GM23248 (cell line): ENCODE measurements at regions not wholly inside any gene's neighbourhood (a gene's known extent, or its start where the extent isn't known, plus 50 kb on each side); places are given as distances from the start of the nearest gene placed in this dataset.

Experiments
- DNase-seq: peaks from one replicate; pipeline ENCODE4 v3.0.0-alpha.2; 2015
- H2AFZ ChIP-seq: fragments of 200-600 bp; sonication (generic); 2 replicates; pipeline ENCODE4 v1.6.1; 2016; ENCODE audit warnings: antibody characterized with exemption
- H3F3A ChIP-seq: fragments of 200-600 bp; sonication (generic); 2 replicates; pipeline ENCODE4 v1.6.1; 2016; ENCODE audit warnings: mild to moderate bottlenecking, antibody characterized with exemption, mixed run types; ENCODE audit not compliant: insufficient read depth
- H3K27ac ChIP-seq: fragments of 200-600 bp; sonication (generic); 2 replicates; pipeline ENCODE4 v1.5.1; 2016; ENCODE audit warnings: mild to moderate bottlenecking
- H3K27me3 ChIP-seq: fragments of 200-600 bp; sonication (generic); replicated peaks from 2 replicates; pipeline ENCODE4 v1.6.1; 2016; ENCODE audit warnings: mild to moderate bottlenecking; ENCODE audit not compliant: insufficient read depth
- H3K36me3 ChIP-seq: fragments of 200-600 bp; sonication (generic); 2 replicates; pipeline ENCODE4 v1.6.1; 2016; ENCODE audit warnings: low read depth, mild to moderate bottlenecking
- H3K4me1 ChIP-seq: fragments of 200-600 bp; sonication (generic); 2 replicates; pipeline ENCODE4 v1.6.1; 2016; ENCODE audit warnings: mild to moderate bottlenecking; ENCODE audit not compliant: insufficient read depth
- H3K4me2 ChIP-seq: fragments of 200-600 bp; sonication (generic); one replicate; pipeline ENCODE4 v1.6.1; 2016; ENCODE audit warnings: mild to moderate bottlenecking; ENCODE audit not compliant: unreplicated experiment
- H3K4me3 ChIP-seq: fragments of 200-600 bp; sonication (generic); 2 replicates; pipeline ENCODE4 v1.5.1; 2016; ENCODE audit warnings: mild to moderate bottlenecking
- H3K79me2 ChIP-seq: fragments of 200-600 bp; sonication (generic); 2 replicates; pipeline ENCODE4 v1.6.1; 2016; ENCODE audit warnings: mild to moderate bottlenecking; ENCODE audit not compliant: insufficient read depth
- H3K9ac ChIP-seq: fragments of 200-600 bp; sonication (generic); 2 replicates; pipeline ENCODE4 v1.6.1; 2016; ENCODE audit warnings: mild to moderate bottlenecking
- H3K9me2 ChIP-seq: fragments of 200-600 bp; sonication (generic); 2 replicates; pipeline ENCODE4 v1.6.1; 2016; ENCODE audit warnings: mixed run types, mild to moderate bottlenecking, moderate library complexity; ENCODE audit not compliant: insufficient read depth
- H3K9me3 ChIP-seq: fragments of 200-600 bp; sonication (generic); one replicate; pipeline ENCODE4 v1.6.1; 2017; ENCODE audit warnings: low read depth
- H4K20me1 ChIP-seq: fragments of 200-600 bp; sonication (generic); 2 replicates; pipeline ENCODE4 v1.6.0; 2016; ENCODE audit not compliant: insufficient read depth
- EZH2 ChIP-seq: fragments of 200-600 bp; sonication (generic); IDR thresholded peaks from 2 replicates; pipeline ENCODE4 v1.6.1; 2018; ENCODE audit warnings: antibody characterized with exemption, mild to moderate bottlenecking; ENCODE audit not compliant: insufficient read depth, poor library complexity, severe bottlenecking
- EZH2phosphoT487 ChIP-seq: fragments of 200-600 bp; sonication (generic); IDR thresholded peaks from 2 replicates; pipeline ENCODE4 v1.6.1; 2018; ENCODE audit warnings: antibody characterized with exemption, moderate library complexity, mild to moderate bottlenecking, low read depth; ENCODE audit not compliant: insufficient read depth
- WGBS, 2 experiments: methylation state at CpG; one replicate each; pipeline ENCODE4 v1.1.6; 2015 to 2017; ENCODE audit warnings: low lambda C conversion rate in 2 of 2, low coverage in 1 of 2; ENCODE audit errors: missing lambda C conversion rate in 2 of 2; 5-methylcytosine and 5-hydroxymethylcytosine counted together
- in situ Hi-C: fragments of 300-500 bp; cut with MboI; formaldehyde crosslinking; loops from 2 replicates; pipeline ENCODE4 v1.15.0; 2020

DNA sequence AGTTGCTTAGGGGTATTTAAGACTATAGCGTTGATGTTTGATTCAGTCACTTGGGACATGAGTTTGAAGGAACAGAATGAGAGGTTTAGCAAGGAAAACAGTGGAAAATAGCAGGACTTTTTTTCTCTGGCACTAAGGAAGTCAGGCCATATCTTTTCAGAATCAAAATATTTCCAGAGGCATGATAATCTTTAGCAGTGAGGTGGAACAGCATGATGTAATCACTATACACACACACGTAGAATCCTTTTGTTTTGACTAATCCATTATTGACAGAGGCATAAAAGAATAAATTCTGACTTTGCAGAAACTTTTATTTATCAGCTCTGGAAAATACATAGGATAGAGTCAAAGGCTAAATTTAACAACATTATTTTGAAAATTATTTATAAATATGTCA lies 174.1 kb downstream of the ZPLD1 start:
- Histone ChIP-seq H3K9ac (no peak overlapping the region), H3K9me2 (no peaks in the 10 kb centered on the region), H3K36me3 (no peaks in the 10 kb centered on the region), H3K27me3 (no peaks in the 10 kb centered on the region), H3K4me3 (no peak overlapping the region), H3K9me3 (no peaks in the 10 kb centered on the region), H2AFZ (no peak overlapping the region), H3K27ac (no peak overlapping the region), H3K4me1 (no peaks in the 10 kb centered on the region), H4K20me1 (no peaks in the 10 kb centered on the region), H3K4me2 (no peak overlapping the region), H3K79me2 (no peaks in the 10 kb centered on the region), H3F3A (no peaks in the 10 kb centered on the region)
- WGBS, 2 experiments: 35 to 44% methylated on average over 2 of the region's 2 CpGs
- in situ Hi-C loops: no loop called here
- DNase-seq: no peak
- TF ChIP-seq EZH2phosphoT487 (no peak), EZH2 (no peak)

DNA sequence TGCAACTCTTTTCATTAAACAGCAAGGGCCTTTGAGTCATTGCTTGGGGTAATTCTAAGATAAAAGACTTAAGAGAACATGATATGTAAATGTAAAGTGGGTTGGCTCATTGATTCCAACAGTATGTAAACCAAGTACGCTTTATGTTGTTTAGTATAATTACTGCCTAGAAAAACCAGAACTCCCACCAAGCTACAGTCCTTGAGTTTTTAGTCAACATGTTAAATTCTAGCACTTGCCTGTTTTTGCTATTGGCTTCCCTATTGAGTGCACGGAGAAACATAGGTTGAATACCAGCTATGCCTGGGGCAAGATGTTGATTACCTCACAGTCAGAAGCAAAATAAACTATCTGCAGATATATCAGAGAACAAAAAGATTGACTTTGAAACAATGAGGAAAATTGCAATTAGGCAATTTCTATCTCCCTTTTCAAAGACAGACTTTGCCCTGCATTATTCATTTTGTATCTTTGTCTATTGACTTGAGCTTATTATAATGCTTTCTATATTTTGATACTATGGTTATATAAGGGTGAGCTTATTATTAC lies 179.3 kb downstream of the ZPLD1 start:
- TF ChIP-seq EZH2 (no peak), EZH2phosphoT487 (no peak)
- no peak overlapping the region for H3K4me3 ChIP-seq
- WGBS, 2 experiments: 25 to 40% methylated on average over 2 of the region's 2 CpGs
- DNase-seq: no peak
- in situ Hi-C loops: no loop called here
- no peaks in the 10 kb centered on the region for H3K9me3 ChIP-seq
- no peaks in the 10 kb centered on the region for H4K20me1 ChIP-seq
- no peaks in the 10 kb centered on the region for H3F3A ChIP-seq
- H3K79me2 ChIP-seq: no peaks in the 10 kb centered on the region
- H3K27ac ChIP-seq: no peak overlapping the region
- no peaks in the 10 kb centered on the region for H3K9me2 ChIP-seq
- no peak overlapping the region for H2AFZ ChIP-seq
- H3K4me1 ChIP-seq: no peaks in the 10 kb centered on the region
- H3K9ac ChIP-seq: no peak overlapping the region
- H3K36me3 ChIP-seq: no peaks in the 10 kb centered on the region
- H3K4me2 ChIP-seq: no peak overlapping the region
- no peaks in the 10 kb centered on the region for H3K27me3 ChIP-seq

DNA sequence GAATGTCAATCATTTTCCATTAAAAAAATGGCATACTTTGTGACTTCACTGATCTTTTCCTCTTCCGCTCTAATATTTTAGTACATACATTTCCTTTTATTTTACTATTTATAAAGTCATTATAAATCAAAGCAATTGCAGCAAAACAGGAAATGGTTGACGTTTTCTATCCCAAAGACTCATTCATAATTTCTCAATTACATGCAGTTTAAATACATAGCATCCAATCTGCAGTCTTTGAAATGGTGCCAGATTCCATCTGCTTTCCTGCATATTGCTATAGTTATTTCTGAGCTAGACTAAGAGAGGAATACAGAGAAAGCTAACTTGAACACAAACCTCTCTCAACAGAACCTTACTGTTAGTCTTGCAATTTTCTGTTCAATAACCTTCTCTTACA lies 179.8 kb downstream of the ZPLD1 start:
- Histone ChIP-seq H3K79me2 (no peaks in the 10 kb centered on the region), H3K4me2 (no peak overlapping the region), H2AFZ (no peak overlapping the region), H3K9ac (no peak overlapping the region), H3K9me2 (no peaks in the 10 kb centered on the region), H4K20me1 (no peaks in the 10 kb centered on the region), H3K4me3 (no peak overlapping the region), H3K9me3 (no peaks in the 10 kb centered on the region), H3F3A (no peaks in the 10 kb centered on the region), H3K4me1 (no peaks in the 10 kb centered on the region), H3K36me3 (no peaks in the 10 kb centered on the region), H3K27me3 (no peaks in the 10 kb centered on the region), H3K27ac (no peak overlapping the region)
- no peak for DNase-seq
- in situ Hi-C loops: no loop called here
- 0 to 2% methylated on average over 2 of the region's 2 CpGs for WGBS, 2 experiments
- TF ChIP-seq EZH2phosphoT487: no peak
- no peak for TF ChIP-seq EZH2

- no peak overlapping the region for H3K4me2 ChIP-seq
- in situ Hi-C loops: no loop called here
- H4K20me1 ChIP-seq: no peaks in the 10 kb centered on the region
- H3K9me3 ChIP-seq: no peaks in the 10 kb centered on the region
- no peak overlapping the region for H3K4me3 ChIP-seq
- no peak overlapping the region for H3K27ac ChIP-seq
- H3F3A ChIP-seq: no peaks in the 10 kb centered on the region
- no peak for DNase-seq
- H3K36me3 ChIP-seq: no peaks in the 10 kb centered on the region
- TF ChIP-seq EZH2phosphoT487 (no peak), EZH2 (no peak)
- no peak overlapping the region for H3K9ac ChIP-seq
- H3K27me3 ChIP-seq: no peaks in the 10 kb centered on the region
- 15 to 22% methylated on average over 4 of the region's 4 CpGs for WGBS, 2 experiments
- no peaks in the 10 kb centered on the region for H3K9me2 ChIP-seq
- H3K4me1 ChIP-seq: no peaks in the 10 kb centered on the region
- no peaks in the 10 kb centered on the region for H3K79me2 ChIP-seq
- no peak overlapping the region for H2AFZ ChIP-seq
Measured at GRCh38 chr3:102617381-102617780, 182.6 kb downstream of the ZPLD1 start.

DNA sequence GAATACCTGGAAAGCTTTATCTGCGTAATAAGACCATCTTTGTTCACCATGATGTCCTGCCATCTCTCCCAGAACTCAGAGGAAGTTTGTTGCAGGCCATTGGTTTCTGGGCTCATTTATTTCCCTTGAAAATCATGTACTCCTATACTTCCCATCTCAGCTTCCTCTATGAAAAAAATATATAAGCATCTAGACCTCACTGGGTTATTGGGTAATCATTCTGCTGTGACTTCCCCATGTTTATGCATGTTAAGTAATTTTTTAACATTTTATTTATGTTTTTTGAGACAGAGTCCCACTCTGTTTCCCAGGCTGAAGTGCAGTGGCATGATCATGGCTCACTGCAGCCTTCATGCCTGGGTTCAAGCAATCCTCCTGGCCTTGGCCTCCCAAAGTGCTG lies 184.5 kb downstream of the ZPLD1 start:
- Histone ChIP-seq H3K27me3 (no peaks in the 10 kb centered on the region), H3K4me1 (no peaks in the 10 kb centered on the region), H3K4me2 (no peak overlapping the region), H4K20me1 (no peaks in the 10 kb centered on the region), H3K9me3 (no peaks in the 10 kb centered on the region), H2AFZ (no peak overlapping the region), H3F3A (no peaks in the 10 kb centered on the region), H3K9ac (no peak overlapping the region), H3K79me2 (no peaks in the 10 kb centered on the region), H3K36me3 (no peaks in the 10 kb centered on the region), H3K9me2 (no peaks in the 10 kb centered on the region), H3K4me3 (no peak overlapping the region), H3K27ac (no peak overlapping the region)
- in situ Hi-C loops: no loop called here
- WGBS, 2 experiments: 0 to 14% methylated on average over 1 of the region's 1 CpG
- DNase-seq: no peak
- TF ChIP-seq EZH2 (no peak), EZH2phosphoT487 (no peak)
